ENCODE measurements at regions not wholly inside any gene's neighbourhood (a gene's known extent, or its start where the extent isn't known, plus 50 kb on each side); places are given as distances from the start of the nearest gene placed in this dataset.

- no peak for DNase-seq (ENCODE audit: extremely low spot score in 2 of 2)
- TF ChIP-seq POLR2A (IDR thresholded peaks at IDR 0.05) = no peak
- no peak overlapping the region for H3K4me3 ChIP-seq
- intact Hi-C loops (cut with DNase I) = no loop called here
- H3K9me3 ChIP-seq = no peaks in the 10 kb centered on the region
- H3K36me3 ChIP-seq = no peaks in the 10 kb centered on the region
- no peak overlapping the region for H3K27ac ChIP-seq
- H3K4me1 ChIP-seq = no peaks in the 10 kb centered on the region
- H3K27me3 ChIP-seq = no peaks in the 10 kb centered on the region
Observed at GRCh38 chr16:8155275-8155674, 435.0 kb downstream of the TMEM114 start.

DNA sequence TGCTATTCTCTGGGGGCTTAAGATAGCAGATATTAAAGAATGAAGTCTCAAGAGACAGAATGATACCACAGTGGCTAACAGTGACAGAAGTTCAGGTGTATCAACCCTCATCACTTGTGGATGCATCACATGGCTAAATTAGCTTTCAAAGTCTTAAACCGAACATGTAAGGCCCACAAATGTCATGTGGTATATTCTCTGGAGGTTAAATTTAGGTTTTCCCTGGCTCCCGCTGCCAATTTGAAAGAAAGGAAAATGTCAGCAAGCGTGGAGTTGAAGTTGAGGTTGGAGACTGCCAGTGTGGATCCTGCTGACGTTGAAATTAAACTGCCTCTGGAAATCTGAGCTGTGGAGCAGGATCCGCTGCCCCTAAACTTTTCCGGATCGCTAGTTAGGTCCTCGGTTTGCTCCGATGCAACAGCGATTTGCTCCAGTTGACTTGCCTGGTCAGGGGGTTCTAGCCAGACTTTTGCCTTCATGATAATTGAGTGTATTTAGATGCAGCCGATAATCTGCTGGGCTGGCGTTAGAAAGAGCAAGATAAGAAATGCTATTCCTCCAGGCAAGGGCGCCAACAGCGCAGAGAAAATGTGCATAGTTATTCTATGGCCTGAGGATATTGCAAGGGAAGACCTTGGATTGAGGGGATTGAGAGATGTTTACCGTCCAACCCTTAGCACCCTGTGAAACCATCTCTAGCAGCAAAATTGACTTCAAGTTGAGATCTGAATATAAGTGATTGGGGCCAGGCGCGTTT lies 443.9 kb downstream of the TMEM114 start:
- TF ChIP-seq POLR2AphosphoS5 (IDR thresholded peaks at IDR 0.05; ENCODE audit: insufficient read depth in 1 of 2, low read depth in 1 of 2) (no peak), POLR2A (IDR thresholded peaks at IDR 0.05) (no peak)
- TF ChIP-seq, protein P1, sequence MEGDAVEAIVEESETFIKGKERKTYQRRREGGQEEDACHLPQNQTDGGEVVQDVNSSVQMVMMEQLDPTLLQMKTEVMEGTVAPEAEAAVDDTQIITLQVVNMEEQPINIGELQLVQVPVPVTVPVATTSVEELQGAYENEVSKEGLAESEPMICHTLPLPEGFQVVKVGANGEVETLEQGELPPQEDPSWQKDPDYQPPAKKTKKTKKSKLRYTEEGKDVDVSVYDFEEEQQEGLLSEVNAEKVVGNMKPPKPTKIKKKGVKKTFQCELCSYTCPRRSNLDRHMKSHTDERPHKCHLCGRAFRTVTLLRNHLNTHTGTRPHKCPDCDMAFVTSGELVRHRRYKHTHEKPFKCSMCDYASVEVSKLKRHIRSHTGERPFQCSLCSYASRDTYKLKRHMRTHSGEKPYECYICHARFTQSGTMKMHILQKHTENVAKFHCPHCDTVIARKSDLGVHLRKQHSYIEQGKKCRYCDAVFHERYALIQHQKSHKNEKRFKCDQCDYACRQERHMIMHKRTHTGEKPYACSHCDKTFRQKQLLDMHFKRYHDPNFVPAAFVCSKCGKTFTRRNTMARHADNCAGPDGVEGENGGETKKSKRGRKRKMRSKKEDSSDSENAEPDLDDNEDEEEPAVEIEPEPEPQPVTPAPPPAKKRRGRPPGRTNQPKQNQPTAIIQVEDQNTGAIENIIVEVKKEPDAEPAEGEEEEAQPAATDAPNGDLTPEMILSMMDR (IDR thresholded peaks at IDR 0.05) = no peak
- Histone ChIP-seq H3K36me3 (no peaks in the 10 kb centered on the region), H3K27me3 (no peaks in the 10 kb centered on the region), H3K4me1 (no peaks in the 10 kb centered on the region), H3K9me3 (no peaks in the 10 kb centered on the region), H3K4me3 (no peak overlapping the region), H3K27ac (no peak overlapping the region)
- intact Hi-C loops (cut with DNase I) = no loop called here
- no peak for DNase-seq (ENCODE audit: extremely low spot score in 2 of 2)

DNA sequence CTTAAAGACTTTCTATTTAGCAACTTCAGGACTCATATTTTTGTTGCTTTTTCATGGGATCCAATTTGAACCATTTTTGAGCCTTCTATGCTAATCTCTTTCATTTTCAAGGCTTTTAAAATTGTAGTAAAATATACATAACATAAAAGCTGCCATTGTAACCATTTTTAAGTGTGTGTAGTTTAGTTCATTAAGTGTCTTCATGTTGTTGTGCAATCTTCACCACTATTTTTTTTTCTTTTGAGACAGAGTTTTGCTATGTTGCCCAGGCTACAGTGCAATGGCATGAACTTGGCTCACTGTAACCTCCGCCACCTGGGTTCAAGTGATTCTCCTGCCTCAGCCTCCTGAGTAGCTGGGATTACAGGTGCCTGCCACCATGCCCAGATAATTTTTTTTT lies 451.6 kb downstream of the TMEM114 start:
- H3K4me1 ChIP-seq = no peaks in the 10 kb centered on the region
- H3K4me3 ChIP-seq = no peak overlapping the region
- no peaks in the 10 kb centered on the region for H3K9me3 ChIP-seq
- intact Hi-C loops (cut with DNase I) = no loop called here
- no peak overlapping the region for H3K27ac ChIP-seq
- TF ChIP-seq POLR2A (IDR thresholded peaks at IDR 0.05) (no peak), POLR2AphosphoS5 (IDR thresholded peaks at IDR 0.05; ENCODE audit: insufficient read depth in 1 of 2, low read depth in 1 of 2) (no peak)
- TF ChIP-seq, protein P1 (IDR thresholded peaks at IDR 0.05) = no peak
- H3K36me3 ChIP-seq = no peaks in the 10 kb centered on the region
- no peaks in the 10 kb centered on the region for H3K27me3 ChIP-seq
- DNase-seq (ENCODE audit: extremely low spot score in 2 of 2) = no peak

DNA sequence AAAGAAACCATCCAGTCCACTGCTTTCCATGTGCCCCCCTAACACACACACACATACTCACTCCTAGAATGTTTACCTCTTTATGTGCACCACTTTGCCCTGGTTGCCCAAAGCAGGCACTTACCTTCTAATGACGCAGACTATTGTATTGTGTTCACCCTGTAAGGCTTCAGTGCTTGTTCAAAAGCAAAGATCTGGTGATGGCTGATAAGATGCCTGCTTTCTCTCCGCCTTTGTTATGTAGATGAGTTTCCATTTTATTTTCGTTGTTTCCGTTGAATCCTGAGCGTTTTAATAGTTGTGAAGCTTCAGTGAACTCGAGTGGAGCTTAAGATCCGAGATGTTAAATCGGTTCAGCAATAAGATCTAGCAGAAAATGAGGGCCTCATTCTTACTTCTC lies 452.7 kb downstream of the TMEM114 start:
- H3K4me3 ChIP-seq = no peak overlapping the region
- no peaks in the 10 kb centered on the region for H3K4me1 ChIP-seq
- no peaks in the 10 kb centered on the region for H3K9me3 ChIP-seq
- no peak for TF ChIP-seq POLR2A (IDR thresholded peaks at IDR 0.05)
- no peak for TF ChIP-seq POLR2AphosphoS5 (IDR thresholded peaks at IDR 0.05; ENCODE audit: insufficient read depth in 1 of 2, low read depth in 1 of 2)
- TF ChIP-seq, protein P1 (IDR thresholded peaks at IDR 0.05) = no peak
- intact Hi-C loops (cut with DNase I) = no loop called here
- H3K36me3 ChIP-seq = no peaks in the 10 kb centered on the region
- H3K27ac ChIP-seq = no peak overlapping the region
- DNase-seq (ENCODE audit: extremely low spot score in 2 of 2) = no peak
- no peaks in the 10 kb centered on the region for H3K27me3 ChIP-seq

DNA sequence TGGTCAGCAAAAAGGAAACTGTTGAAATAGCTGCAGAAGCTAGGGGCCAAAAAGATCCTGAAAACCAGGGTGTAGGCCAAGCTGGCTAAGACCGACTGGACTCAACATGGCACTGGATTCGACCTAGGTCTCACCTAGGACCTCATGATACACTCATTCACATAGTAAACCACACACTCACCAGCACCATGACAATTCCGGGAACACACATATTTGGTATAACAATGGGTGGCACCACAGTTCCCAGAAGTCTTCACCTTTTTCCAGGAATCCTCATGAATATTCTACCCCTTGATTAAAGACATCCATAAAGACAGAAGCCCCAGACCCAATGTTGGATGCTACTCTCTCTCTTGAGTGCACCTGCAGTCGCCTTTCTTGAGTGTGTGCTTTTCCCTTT lies 460.1 kb downstream of the TMEM114 start:
- Histone ChIP-seq H3K36me3 (no peaks in the 10 kb centered on the region), H3K4me3 (no peak overlapping the region), H3K4me1 (no peaks in the 10 kb centered on the region), H3K9me3 (no peaks in the 10 kb centered on the region), H3K27ac (no peak overlapping the region), H3K27me3 (no peaks in the 10 kb centered on the region)
- DNase-seq (ENCODE audit: extremely low spot score in 2 of 2) = no peak
- intact Hi-C loops (cut with DNase I) = no loop called here
- no peak for TF ChIP-seq POLR2A (IDR thresholded peaks at IDR 0.05)

DNA sequence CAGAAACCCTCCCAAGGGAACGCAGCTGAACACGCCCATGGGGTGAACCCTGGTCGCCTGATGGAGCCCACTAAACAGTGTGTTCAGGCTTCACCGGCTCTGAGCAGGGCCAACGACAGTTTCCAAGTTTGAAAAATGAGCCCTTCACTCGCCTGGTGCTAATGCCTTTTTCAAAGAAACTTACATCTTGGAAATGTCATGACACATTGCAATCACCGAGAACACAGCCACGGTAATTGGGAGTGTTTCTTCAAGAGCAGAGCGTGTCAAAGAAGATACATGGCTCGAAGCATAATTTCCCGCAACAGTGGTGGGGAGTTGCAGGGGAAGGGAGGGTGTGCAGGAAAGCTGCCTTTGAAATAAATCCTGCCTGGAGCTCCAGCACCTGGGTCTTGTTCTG lies 463.2 kb downstream of the TMEM114 start:
- no peaks in the 10 kb centered on the region for H3K27me3 ChIP-seq
- H3K36me3 ChIP-seq = no peaks in the 10 kb centered on the region
- DNase-seq (ENCODE audit: extremely low spot score in 2 of 2) = no peak
- H3K9me3 ChIP-seq = no peaks in the 10 kb centered on the region
- TF ChIP-seq POLR2AphosphoS5 (IDR thresholded peaks at IDR 0.05; ENCODE audit: insufficient read depth in 1 of 2, low read depth in 1 of 2) (no peak), POLR2A (IDR thresholded peaks at IDR 0.05) (no peak)
- TF ChIP-seq, protein P1 (IDR thresholded peaks at IDR 0.05) = no peak
- no peak overlapping the region for H3K27ac ChIP-seq
- intact Hi-C loops (cut with DNase I) = loop anchor here (10.0 kb wide), 1 partner anchor 58 kb away; no protein-coding TSS in a partner anchor
- no peak overlapping the region for H3K4me3 ChIP-seq
- no peaks in the 10 kb centered on the region for H3K4me1 ChIP-seq

Measured in vagina (tissue), 2 donors.